22Rv1 (cell line): ENCODE measurements at regions not wholly inside any gene's neighbourhood (a gene's known extent, or its start where the extent isn't known, plus 50 kb on each side); places are given as distances from the start of the nearest gene placed in this dataset.

ENCODE experiments used
- CTCF ChIP-seq: fragments of 450-650 bp; IDR thresholded peaks from 2 replicates; pipeline ENCODE4 v1.5.1; 2017; ENCODE audit warnings: mild to moderate bottlenecking
- ZFX ChIP-seq: fragments of 450-650 bp; IDR thresholded peaks from 2 replicates; pipeline ENCODE4 v1.6.1; 2017; ENCODE audit warnings: antibody characterized with exemption, borderline replicate concordance

DNA sequence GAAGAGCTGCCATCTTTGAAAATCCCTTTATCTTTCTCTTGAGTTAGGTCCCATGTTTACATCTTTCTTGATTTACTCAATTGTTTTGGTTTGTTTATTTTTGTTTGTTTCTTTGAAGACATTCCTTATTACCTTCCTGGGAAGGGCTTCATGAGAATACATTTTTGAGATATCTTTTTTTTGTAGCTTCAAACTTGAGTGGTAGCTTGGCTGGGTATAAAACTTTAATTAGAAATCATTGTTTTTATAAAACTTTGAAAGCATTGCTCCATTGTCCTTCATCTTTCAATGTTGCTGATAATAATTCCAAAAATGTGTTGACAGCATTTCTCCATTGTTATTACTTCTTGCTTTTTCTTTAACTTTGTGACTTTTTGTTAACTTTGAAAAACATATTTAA, 145.9 kb upstream of the RBMS1 start:
- TF ChIP-seq CTCF = no peak
- TF ChIP-seq ZFX = no peak
